22Rv1 (cell line): ENCODE measurements at regions not wholly inside any gene's neighbourhood (a gene's known extent, or its start where the extent isn't known, plus 50 kb on each side); places are given as distances from the start of the nearest gene placed in this dataset.

Source experiments
- ZFX ChIP-seq: fragments of 450-650 bp; IDR thresholded peaks from 2 replicates; pipeline ENCODE4 v1.6.1; 2017; ENCODE audit warnings: antibody characterized with exemption, borderline replicate concordance
- TF ChIP-seq, protein P1 (sequence below): fragments of 450-650 bp; IDR thresholded peaks from 2 replicates; pipeline ENCODE4 v1.5.1; 2017; ENCODE audit warnings: mild to moderate bottlenecking

DNA sequence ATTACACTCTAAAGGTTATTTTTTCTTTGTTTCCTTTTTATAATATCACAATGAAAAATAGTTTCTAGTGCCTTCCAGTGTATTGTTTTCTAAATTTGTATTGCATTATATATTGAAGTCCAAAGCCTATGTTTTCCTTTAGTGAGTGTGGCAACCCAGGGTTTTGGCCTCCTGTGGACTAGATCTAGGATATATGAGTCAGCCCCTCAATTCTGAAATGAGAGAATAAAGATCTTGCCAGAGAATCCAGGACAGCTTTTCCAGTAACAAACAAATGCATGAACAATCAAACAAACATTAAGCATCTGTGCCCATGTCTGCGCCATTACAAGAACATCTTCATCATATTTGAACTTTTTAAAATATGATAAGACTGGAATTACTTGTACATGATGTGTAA is 70.7 kb upstream of the SSTR1 start:
- TF ChIP-seq, protein P1, sequence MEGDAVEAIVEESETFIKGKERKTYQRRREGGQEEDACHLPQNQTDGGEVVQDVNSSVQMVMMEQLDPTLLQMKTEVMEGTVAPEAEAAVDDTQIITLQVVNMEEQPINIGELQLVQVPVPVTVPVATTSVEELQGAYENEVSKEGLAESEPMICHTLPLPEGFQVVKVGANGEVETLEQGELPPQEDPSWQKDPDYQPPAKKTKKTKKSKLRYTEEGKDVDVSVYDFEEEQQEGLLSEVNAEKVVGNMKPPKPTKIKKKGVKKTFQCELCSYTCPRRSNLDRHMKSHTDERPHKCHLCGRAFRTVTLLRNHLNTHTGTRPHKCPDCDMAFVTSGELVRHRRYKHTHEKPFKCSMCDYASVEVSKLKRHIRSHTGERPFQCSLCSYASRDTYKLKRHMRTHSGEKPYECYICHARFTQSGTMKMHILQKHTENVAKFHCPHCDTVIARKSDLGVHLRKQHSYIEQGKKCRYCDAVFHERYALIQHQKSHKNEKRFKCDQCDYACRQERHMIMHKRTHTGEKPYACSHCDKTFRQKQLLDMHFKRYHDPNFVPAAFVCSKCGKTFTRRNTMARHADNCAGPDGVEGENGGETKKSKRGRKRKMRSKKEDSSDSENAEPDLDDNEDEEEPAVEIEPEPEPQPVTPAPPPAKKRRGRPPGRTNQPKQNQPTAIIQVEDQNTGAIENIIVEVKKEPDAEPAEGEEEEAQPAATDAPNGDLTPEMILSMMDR = no peak
- no peak for TF ChIP-seq ZFX
